Ovary (tissue), 3 donors: ENCODE measurements at regions not wholly inside any gene's neighbourhood (a gene's known extent, or its start where the extent isn't known, plus 50 kb on each side); places are given as distances from the start of the nearest gene placed in this dataset.

Experiments used
- CTCF ChIP-seq, 3 donors: fragments of 450-650 bp in 2 of 3; fragments of 200-600 bp in 1 of 3; IDR thresholded peaks; one replicate each; pipeline versions ENCODE4 v1.5.1 to v1.8.0; 2016 to 2022; ENCODE audit warnings: antibody characterized with exemption in 3 of 3, mild to moderate bottlenecking in 1 of 3
- EP300 ChIP-seq: sonication (generic); formaldehyde crosslinking; IDR thresholded peaks from one replicate; pipeline ENCODE4 v1.6.1; 2017; ENCODE audit warnings: antibody characterized with exemption
- POLR2A ChIP-seq: fragments of 450-650 bp; IDR thresholded peaks from one replicate; pipeline ENCODE4 v1.6.1; 2017; ENCODE audit warnings: antibody characterized with exemption, mild to moderate bottlenecking, moderate library complexity
- donor health status: DM: no; HTN: no; CAD: no.

DNA sequence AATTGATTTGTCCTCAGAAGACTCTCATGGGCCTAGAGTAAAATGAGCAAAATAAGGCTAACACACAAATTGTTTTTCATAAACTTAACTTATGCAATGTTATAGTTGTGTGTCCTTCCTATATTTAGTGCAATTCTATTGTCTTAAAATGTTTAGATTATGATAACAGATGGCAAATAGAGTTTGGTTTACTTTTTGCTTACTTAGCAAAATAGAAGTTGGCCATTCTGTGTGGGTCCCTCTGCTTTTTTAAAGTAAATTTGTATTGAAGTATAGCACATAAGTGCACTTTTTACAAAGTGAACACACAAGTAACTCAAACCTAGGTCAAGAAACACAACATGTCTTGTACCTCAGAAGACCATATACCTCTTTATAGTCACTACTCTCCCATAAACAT is 150.6 kb upstream of the RARB start:
- TF ChIP-seq CTCF (IDR thresholded peaks at IDR 0.05) (no peak), POLR2A (no peak), EP300 (no peak)
